DND-41 (cell line): ENCODE measurements at regions not wholly inside any gene's neighbourhood (a gene's known extent, or its start where the extent isn't known, plus 50 kb on each side); places are given as distances from the start of the nearest gene placed in this dataset.

Source experiments
- ATAC-seq: fragments of 200-7000 bp; cut with Tn5 transposase; 3 replicates; pipeline ENCODE4 v1.9.1; 2021; ENCODE audit warnings: low read depth; ENCODE audit not compliant: insufficient read depth
- DNase-seq: peaks from one replicate; pipeline ENCODE4 v3.0.0-alpha.2; 2020
- H2AFZ ChIP-seq: 2 replicates; pipeline ENCODE4 v1.6.0; 2012; ENCODE audit warnings: low read depth, low read length
- H3K27ac ChIP-seq: 2 replicates; pipeline ENCODE4 v1.5.1; 2012; ENCODE audit warnings: low read length, inconsistent platforms
- H3K27me3 ChIP-seq: fragments of 200-600 bp; sonication (generic); 2 replicates; pipeline ENCODE4 v1.6.0; 2012; ENCODE audit warnings: low read length, mild to moderate bottlenecking, inconsistent platforms; ENCODE audit not compliant: insufficient read depth, poor library complexity
- H3K36me3 ChIP-seq: 2 replicates; pipeline ENCODE4 v1.5.1; 2012; ENCODE audit warnings: low read length, inconsistent platforms; ENCODE audit not compliant: insufficient read depth
- H3K4me1 ChIP-seq: 2 replicates; pipeline ENCODE4 v1.5.1; 2012; ENCODE audit warnings: mild to moderate bottlenecking, low read length; ENCODE audit not compliant: insufficient read depth
- H3K4me2 ChIP-seq: 2 replicates; pipeline ENCODE4 v1.6.0; 2012; ENCODE audit warnings: mild to moderate bottlenecking, moderate library complexity, low read length, inconsistent platforms; ENCODE audit not compliant: insufficient read depth
- H3K4me3 ChIP-seq, 2 experiments: fragments of 200-600 bp in 1 of 2; shearing (Covaris generic) in 1 of 2; 2 replicates each; pipeline ENCODE4 v1.5.1; 2012 to 2016; ENCODE audit warnings: inconsistent platforms in 2 of 2, low read length in 2 of 2, mild to moderate bottlenecking in 2 of 2, low read depth in 1 of 2, moderate library complexity in 1 of 2
- H3K79me2 ChIP-seq: 2 replicates; pipeline ENCODE4 v1.6.0; 2012; ENCODE audit warnings: low read length, inconsistent platforms; ENCODE audit not compliant: insufficient read depth
- H3K9ac ChIP-seq: 2 replicates; pipeline ENCODE4 v1.6.0; 2012; ENCODE audit warnings: low read depth, mild to moderate bottlenecking, inconsistent platforms, low read length, moderate library complexity
- H3K9me3 ChIP-seq: 2 replicates; pipeline ENCODE4 v1.5.1; 2012; ENCODE audit warnings: low read length, moderate library complexity, mild to moderate bottlenecking, inconsistent platforms; ENCODE audit not compliant: insufficient read depth, severe bottlenecking
- H4K20me1 ChIP-seq: 2 replicates; pipeline ENCODE4 v1.6.0; 2012; ENCODE audit warnings: low read length; ENCODE audit not compliant: insufficient read depth
- EZH2 ChIP-seq: IDR thresholded peaks from 3 replicates; pipeline ENCODE4 v1.6.1; 2012; ENCODE audit warnings: borderline replicate concordance, low read depth, mild to moderate bottlenecking, moderate library complexity, low read length, inconsistent platforms; ENCODE audit not compliant: severe bottlenecking
- TF ChIP-seq, protein P1 (sequence below): IDR thresholded peaks from 2 replicates; pipeline ENCODE4 v1.5.1; 2012; ENCODE audit warnings: borderline replicate concordance, low read length, moderate library complexity, mild to moderate bottlenecking; ENCODE audit not compliant: poor library complexity, severe bottlenecking; ENCODE audit errors: extremely low read depth

DNA sequence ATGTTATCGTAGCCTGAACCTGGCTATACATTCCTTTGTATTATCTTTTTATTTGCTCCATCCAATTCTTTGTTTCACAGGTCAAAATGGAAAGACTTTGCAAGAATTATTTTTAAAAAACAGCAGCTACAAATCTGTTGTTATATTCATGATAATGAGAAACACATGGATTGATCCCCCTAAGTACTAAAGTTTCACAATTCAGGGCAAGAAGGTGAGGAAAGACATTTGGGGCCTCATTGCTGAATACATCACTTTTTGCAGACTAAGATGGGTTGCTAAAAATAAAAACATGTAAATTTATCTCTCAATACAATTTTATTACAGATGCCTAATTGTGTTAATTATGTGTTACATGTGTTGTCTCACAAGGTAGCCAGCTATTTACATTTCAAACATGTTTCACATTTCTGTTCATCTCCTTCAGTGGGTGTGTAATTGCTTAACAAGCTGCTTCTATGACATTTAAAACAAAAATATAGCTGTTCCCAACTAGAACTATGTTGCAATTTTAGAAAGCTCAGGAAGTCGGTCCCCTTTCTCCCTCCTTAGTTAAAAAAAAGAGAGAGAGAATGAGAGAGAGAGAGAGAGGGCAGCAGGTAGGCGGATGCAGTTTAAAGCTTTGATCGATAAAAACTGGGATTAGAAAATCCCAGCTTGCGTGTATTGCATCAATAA lies 606.3 kb upstream of the FZD8 start:
- DNase-seq (no peak), ATAC-seq (no peak)
- no peak overlapping the region for H3K4me3 ChIP-seq
- no peaks in the 10 kb centered on the region for H3K9me3 ChIP-seq
- no peaks in the 10 kb centered on the region for H3K79me2 ChIP-seq
- no peaks in the 10 kb centered on the region for H3K4me1 ChIP-seq
- TF ChIP-seq EZH2 = no peak
- TF ChIP-seq, protein P1, sequence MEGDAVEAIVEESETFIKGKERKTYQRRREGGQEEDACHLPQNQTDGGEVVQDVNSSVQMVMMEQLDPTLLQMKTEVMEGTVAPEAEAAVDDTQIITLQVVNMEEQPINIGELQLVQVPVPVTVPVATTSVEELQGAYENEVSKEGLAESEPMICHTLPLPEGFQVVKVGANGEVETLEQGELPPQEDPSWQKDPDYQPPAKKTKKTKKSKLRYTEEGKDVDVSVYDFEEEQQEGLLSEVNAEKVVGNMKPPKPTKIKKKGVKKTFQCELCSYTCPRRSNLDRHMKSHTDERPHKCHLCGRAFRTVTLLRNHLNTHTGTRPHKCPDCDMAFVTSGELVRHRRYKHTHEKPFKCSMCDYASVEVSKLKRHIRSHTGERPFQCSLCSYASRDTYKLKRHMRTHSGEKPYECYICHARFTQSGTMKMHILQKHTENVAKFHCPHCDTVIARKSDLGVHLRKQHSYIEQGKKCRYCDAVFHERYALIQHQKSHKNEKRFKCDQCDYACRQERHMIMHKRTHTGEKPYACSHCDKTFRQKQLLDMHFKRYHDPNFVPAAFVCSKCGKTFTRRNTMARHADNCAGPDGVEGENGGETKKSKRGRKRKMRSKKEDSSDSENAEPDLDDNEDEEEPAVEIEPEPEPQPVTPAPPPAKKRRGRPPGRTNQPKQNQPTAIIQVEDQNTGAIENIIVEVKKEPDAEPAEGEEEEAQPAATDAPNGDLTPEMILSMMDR = no peak
- no peak overlapping the region for H3K4me2 ChIP-seq
- no peak overlapping the region for H3K27ac ChIP-seq
- no peak overlapping the region for H3K9ac ChIP-seq
- no peaks in the 10 kb centered on the region for H3K27me3 ChIP-seq
- no peaks in the 10 kb centered on the region for H4K20me1 ChIP-seq
- no peaks in the 10 kb centered on the region for H3K36me3 ChIP-seq
- H2AFZ ChIP-seq = no peak overlapping the region

DNA sequence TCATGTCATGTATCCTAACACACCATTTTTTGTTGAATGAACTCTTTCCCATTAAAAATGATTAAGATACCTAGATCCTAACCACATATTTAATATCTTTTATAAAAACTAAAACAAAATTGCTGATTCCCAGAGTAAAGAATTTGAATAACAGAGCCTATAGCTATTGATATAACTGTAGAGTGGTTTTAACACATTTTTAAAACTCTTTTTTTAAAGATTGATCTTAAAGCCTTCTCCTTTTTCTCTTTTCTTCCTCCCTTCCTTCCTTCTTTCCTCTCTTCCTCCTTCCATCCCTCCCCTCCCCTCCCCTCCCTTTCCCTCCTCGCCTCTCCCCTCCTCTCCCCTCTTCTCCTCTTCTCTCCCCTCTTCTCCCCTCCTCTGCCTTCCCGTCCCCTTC lies 605.4 kb upstream of the FZD8 start:
- H3K9ac ChIP-seq = no peak overlapping the region
- H3K79me2 ChIP-seq = no peaks in the 10 kb centered on the region
- DNase-seq (no peak), ATAC-seq (no peak)
- H3K36me3 ChIP-seq = no peaks in the 10 kb centered on the region
- H3K9me3 ChIP-seq = no peaks in the 10 kb centered on the region
- H3K27ac ChIP-seq = no peak overlapping the region
- no peak for TF ChIP-seq EZH2
- TF ChIP-seq, protein P1 = no peak
- no peaks in the 10 kb centered on the region for H3K27me3 ChIP-seq
- H2AFZ ChIP-seq = no peak overlapping the region
- H3K4me3 ChIP-seq = no peak overlapping the region
- H4K20me1 ChIP-seq = no peaks in the 10 kb centered on the region
- H3K4me2 ChIP-seq = no peak overlapping the region
- H3K4me1 ChIP-seq = no peaks in the 10 kb centered on the region

DNA sequence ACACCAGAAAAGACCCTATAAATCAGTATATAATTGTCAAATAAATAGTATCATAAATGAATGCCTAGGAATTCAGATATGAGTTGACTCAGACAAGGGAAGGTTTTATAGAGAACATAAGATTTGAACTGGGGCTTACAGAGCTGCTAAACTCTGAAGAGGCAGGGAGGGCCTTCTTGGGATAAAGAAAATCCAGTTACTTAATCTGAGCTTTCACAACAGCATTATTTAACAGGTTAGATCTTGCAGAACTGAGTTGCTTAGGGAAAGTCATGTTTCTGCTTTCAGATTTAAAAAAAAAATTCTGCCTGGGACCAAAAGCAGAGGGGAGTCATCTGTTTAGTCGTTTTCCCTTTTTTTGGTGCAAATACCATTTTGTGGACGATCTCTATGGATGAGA lies 594.8 kb upstream of the FZD8 start:
- ATAC-seq = no peak
- no peak overlapping the region for H3K9ac ChIP-seq
- no peak overlapping the region for H3K4me2 ChIP-seq
- TF ChIP-seq EZH2 = no peak
- TF ChIP-seq, protein P1 = no peak
- H4K20me1 ChIP-seq = no peaks in the 10 kb centered on the region
- no peak overlapping the region for H2AFZ ChIP-seq
- no peaks in the 10 kb centered on the region for H3K9me3 ChIP-seq
- no peaks in the 10 kb centered on the region for H3K4me1 ChIP-seq
- no peaks in the 10 kb centered on the region for H3K36me3 ChIP-seq
- no peak for DNase-seq
- no peak overlapping the region for H3K27ac ChIP-seq
- H3K27me3 ChIP-seq = no peaks in the 10 kb centered on the region
- H3K4me3 ChIP-seq = no peak overlapping the region
- H3K79me2 ChIP-seq = no peaks in the 10 kb centered on the region
